COLO829 (cell line): ENCODE measurements at regions not wholly inside any gene's neighbourhood (a gene's known extent, or its start where the extent isn't known, plus 50 kb on each side); places are given as distances from the start of the nearest gene placed in this dataset.

Source experiments
- DNase-seq: peaks from one replicate; pipeline ENCODE4 v3.0.0; 2012; ENCODE audit warnings: low spot score

- DNase-seq = no peak
Observed at GRCh38 chr5:98454407-98454806, 319.1 kb upstream of the RGMB start.

- peak; percentile 46 for DNase-seq
Observed at GRCh38 chr5:98454904-98455303, 318.6 kb upstream of the RGMB start.

GRCh38 chr5:98455665-98456064, 317.8 kb upstream of the RGMB start:
- DNase-seq = no peak

GRCh38 chr5:98458004-98458403, 315.5 kb upstream of the RGMB start:
- no peak for DNase-seq

GRCh38 chr5:98458726-98459125, 314.7 kb upstream of the RGMB start:
- DNase-seq = no peak

GRCh38 chr5:98460536-98460935, 312.9 kb upstream of the RGMB start:
- no peak for DNase-seq

GRCh38 chr5:98461485-98461884, 312.0 kb upstream of the RGMB start:
- no peak for DNase-seq

GRCh38 chr5:98463222-98463621, 310.2 kb upstream of the RGMB start:
- DNase-seq = no peak

GRCh38 chr5:98463676-98464075, 309.8 kb upstream of the RGMB start:
- DNase-seq = no peak

- DNase-seq = no peak
Observed at GRCh38 chr5:98464737-98465330, 308.6 kb upstream of the RGMB start.

GRCh38 chr5:98468188-98468869, 305.1 kb upstream of the RGMB start:
- peak; percentile 19 for DNase-seq

GRCh38 chr5:98470747-98471146, 302.7 kb upstream of the RGMB start:
- no peak for DNase-seq

GRCh38 chr5:98471458-98471857, 302.0 kb upstream of the RGMB start:
- no peak for DNase-seq

- DNase-seq = no peak
Observed at GRCh38 chr5:98474216-98474615, 299.2 kb upstream of the RGMB start.

- no peak for DNase-seq
Observed at GRCh38 chr5:98474782-98475181, 298.7 kb upstream of the RGMB start.

GRCh38 chr5:98482321-98483300, 290.9 kb upstream of the RGMB start:
- DNase-seq = no peak

GRCh38 chr5:98483301-98483685, 290.2 kb upstream of the RGMB start:
- DNase-seq = no peak

- DNase-seq = no peak
Observed at GRCh38 chr5:98489021-98489420, 284.4 kb upstream of the RGMB start.

- DNase-seq = no peak
Observed at GRCh38 chr5:98490348-98490747, 283.1 kb upstream of the RGMB start.

- no peak for DNase-seq
Observed at GRCh38 chr5:98492258-98492657, 281.2 kb upstream of the RGMB start.

- DNase-seq = no peak
Observed at GRCh38 chr5:98497418-98497817, 276.0 kb upstream of the RGMB start.

GRCh38 chr5:98498028-98498427, 275.4 kb upstream of the RGMB start:
- no peak for DNase-seq

- no peak for DNase-seq
Observed at GRCh38 chr5:98499892-98500291, 273.6 kb upstream of the RGMB start.
